ENCODE measurements at regions not wholly inside any gene's neighbourhood (a gene's known extent, or its start where the extent isn't known, plus 50 kb on each side); places are given as distances from the start of the nearest gene placed in this dataset.

DNA sequence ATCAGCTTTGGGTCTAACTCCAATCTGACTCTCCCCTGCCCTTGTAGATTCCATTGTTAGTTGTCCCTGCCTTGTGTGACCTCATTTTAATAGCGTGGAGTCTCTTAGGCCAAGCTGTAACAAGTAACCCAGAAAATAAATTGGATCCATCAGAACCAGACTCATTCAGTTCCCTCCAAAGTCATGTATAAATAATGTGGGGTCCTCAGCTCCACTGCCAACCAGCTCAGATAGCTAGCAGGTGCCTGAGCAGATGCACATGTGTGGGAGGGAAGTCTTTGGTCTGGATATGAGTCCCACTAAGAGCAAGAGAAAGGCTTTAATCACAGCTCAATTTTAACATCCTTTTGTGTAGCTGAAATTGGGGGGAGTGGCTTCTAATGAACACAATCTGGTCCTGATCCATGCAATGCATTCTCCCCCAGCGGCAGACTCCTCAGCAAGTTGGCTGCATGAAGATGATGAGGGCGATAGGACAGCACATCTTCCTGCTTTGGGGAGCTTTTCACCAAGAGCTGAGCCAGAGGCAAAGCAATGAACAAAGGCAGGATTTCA, 151.6 kb downstream of the ABCC12 start:
- no peaks in the 10 kb centered on the region for H3K36me3 ChIP-seq (ENCODE audit: control insufficient read depth, insufficient read depth, low read length)
- in situ Hi-C loops (cut with HindIII; ENCODE audit: low pct_unique_long_range_greater_than_20kb, low sequenced_read_pairs): no loop called here
- H3K4me1 ChIP-seq (ENCODE audit: control insufficient read depth, insufficient read depth, low read length): no peaks in the 10 kb centered on the region
- ChIA-PET CTCF (no interaction called here), POLR2A (no interaction called here)
- H3K4me3 ChIP-seq (ENCODE audit: low read depth in 2 of 2, low read length in 2 of 2): no peak overlapping the region
- intact Hi-C loops (cut with micrococcal nuclease; ENCODE audit: unreplicated experiment): no loop called here
- H3K27ac ChIP-seq (ENCODE audit: low read length): no peak overlapping the region
- no TSS peak for BruUV-seq (replicated peaks)
- no peaks in the 10 kb centered on the region for H3K27me3 ChIP-seq (ENCODE audit: control insufficient read depth, insufficient read depth, low read length)
- H3K9me3 ChIP-seq (ENCODE audit: control insufficient read depth, insufficient read depth, low read depth, low read length): no peaks in the 10 kb centered on the region
- TF ChIP-seq TCF7L2 (IDR thresholded peaks at IDR 0.05; ENCODE audit: low read depth, low read length): no peak
- TF ChIP-seq, protein P1, sequence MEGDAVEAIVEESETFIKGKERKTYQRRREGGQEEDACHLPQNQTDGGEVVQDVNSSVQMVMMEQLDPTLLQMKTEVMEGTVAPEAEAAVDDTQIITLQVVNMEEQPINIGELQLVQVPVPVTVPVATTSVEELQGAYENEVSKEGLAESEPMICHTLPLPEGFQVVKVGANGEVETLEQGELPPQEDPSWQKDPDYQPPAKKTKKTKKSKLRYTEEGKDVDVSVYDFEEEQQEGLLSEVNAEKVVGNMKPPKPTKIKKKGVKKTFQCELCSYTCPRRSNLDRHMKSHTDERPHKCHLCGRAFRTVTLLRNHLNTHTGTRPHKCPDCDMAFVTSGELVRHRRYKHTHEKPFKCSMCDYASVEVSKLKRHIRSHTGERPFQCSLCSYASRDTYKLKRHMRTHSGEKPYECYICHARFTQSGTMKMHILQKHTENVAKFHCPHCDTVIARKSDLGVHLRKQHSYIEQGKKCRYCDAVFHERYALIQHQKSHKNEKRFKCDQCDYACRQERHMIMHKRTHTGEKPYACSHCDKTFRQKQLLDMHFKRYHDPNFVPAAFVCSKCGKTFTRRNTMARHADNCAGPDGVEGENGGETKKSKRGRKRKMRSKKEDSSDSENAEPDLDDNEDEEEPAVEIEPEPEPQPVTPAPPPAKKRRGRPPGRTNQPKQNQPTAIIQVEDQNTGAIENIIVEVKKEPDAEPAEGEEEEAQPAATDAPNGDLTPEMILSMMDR (IDR thresholded peaks at IDR 0.05): no peak
- no peak for TF ChIP-seq POLR2AphosphoS5 (IDR thresholded peaks at IDR 0.05; ENCODE audit: low read depth, low read length)
- no peak for TF ChIP-seq SIN3A (IDR thresholded peaks at IDR 0.05; ENCODE audit: borderline replicate concordance, insufficient read depth, low read depth, low read length)
- DNase-seq (ENCODE audit: low read depth, low spot score) (no peak), ATAC-seq (no peak)

DNA sequence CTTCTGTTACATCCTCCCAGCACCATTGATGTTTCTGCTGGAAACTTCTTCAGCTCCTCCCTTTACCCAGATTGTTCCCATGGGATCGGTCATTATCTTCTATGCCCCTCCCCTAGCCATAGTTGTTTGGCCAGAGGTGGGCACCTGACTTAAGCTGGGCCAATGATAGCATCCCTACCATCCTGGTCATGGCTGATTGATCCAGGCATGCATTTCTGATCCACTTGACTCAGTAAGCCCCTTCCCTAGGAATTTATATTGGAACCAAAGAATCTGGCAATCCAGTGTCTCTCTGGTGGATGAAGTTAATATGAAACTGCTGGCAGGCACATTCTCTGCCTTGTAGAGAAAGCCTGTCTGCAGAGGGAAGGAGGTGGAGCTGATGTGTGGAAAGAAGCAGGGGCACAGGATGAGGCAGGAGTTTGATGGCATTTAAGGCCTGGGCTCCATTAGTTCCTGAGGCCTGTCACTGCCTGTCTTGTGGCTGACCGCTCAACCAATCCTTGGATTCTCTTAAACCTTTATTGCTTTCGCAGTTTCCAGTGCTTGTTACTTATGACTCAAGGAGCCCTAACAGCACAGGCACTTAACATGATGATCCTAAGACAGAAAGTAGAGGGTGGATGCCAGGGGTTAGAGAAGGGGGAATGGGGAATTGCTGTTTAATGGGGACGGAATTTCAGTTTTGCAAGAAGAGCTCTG, 152.4 kb downstream of the ABCC12 start:
- Histone ChIP-seq H3K27me3 (ENCODE audit: control insufficient read depth, insufficient read depth, low read length) (no peaks in the 10 kb centered on the region), H3K36me3 (ENCODE audit: control insufficient read depth, insufficient read depth, low read length) (no peaks in the 10 kb centered on the region), H3K27ac (ENCODE audit: low read length) (no peak overlapping the region), H3K4me3 (ENCODE audit: low read depth in 2 of 2, low read length in 2 of 2) (no peak overlapping the region), H3K9me3 (ENCODE audit: control insufficient read depth, insufficient read depth, low read depth, low read length) (no peaks in the 10 kb centered on the region), H3K4me1 (ENCODE audit: control insufficient read depth, insufficient read depth, low read length) (no peaks in the 10 kb centered on the region)
- intact Hi-C loops (cut with micrococcal nuclease; ENCODE audit: unreplicated experiment) (no loop called here), in situ Hi-C loops (cut with HindIII; ENCODE audit: low pct_unique_long_range_greater_than_20kb, low sequenced_read_pairs) (no loop called here)
- no TSS peak for BruUV-seq (replicated peaks)
- DNase-seq (ENCODE audit: low read depth, low spot score): no peak
- TF ChIP-seq SIN3A (IDR thresholded peaks at IDR 0.05; ENCODE audit: borderline replicate concordance, insufficient read depth, low read depth, low read length): no peak
- ATAC-seq: no peak
- ChIA-PET POLR2A (no interaction called here), CTCF (no interaction called here)

DNA sequence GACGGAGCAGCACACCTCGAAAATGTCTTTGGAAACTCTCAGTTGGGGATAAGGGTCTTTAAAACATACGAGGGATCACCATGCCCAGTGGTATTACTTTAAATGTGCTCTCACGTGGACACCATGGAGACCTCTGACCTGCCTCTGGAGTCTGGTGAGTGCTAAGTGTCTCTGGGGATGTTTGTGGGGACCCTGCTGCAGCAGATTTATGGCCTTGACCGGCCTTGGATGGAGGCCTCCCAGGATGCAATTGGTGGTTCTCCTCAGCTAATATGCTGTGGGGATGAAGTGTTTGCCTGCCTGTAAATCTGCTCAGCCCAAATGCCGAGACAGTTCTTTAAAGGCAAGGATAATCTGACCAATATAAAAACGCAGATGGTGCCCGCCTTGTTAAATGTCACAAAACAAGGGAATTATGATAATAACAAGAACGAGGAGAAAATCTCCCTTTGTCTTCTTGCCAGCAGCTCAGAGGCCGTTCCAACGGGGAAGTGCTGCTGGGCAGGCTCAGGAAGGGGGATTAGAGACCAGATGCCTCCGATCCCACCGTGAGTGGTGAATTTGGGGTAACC, 154.4 kb downstream of the ABCC12 start:
- no peaks in the 10 kb centered on the region for H3K4me1 ChIP-seq (ENCODE audit: control insufficient read depth, insufficient read depth, low read length)

More for the DNA sequence above, 154.4 kb downstream of the ABCC12 start:
- in situ Hi-C loops (cut with HindIII; ENCODE audit: low pct_unique_long_range_greater_than_20kb, low sequenced_read_pairs) (no loop called here), intact Hi-C loops (cut with micrococcal nuclease; ENCODE audit: unreplicated experiment) (no loop called here)
- Histone ChIP-seq H3K27me3 (ENCODE audit: control insufficient read depth, insufficient read depth, low read length) (no peaks in the 10 kb centered on the region), H3K27ac (ENCODE audit: low read length) (no peak overlapping the region), H3K4me3 (ENCODE audit: low read depth in 2 of 2, low read length in 2 of 2) (no peak overlapping the region), H3K36me3 (ENCODE audit: control insufficient read depth, insufficient read depth, low read length) (no peaks in the 10 kb centered on the region; the same call in 1 of the 2 replicates), H3K9me3 (ENCODE audit: control insufficient read depth, insufficient read depth, low read depth, low read length) (no peaks in the 10 kb centered on the region)
- no peak for DNase-seq (ENCODE audit: low read depth, low spot score)
- no peak for ATAC-seq
- TF ChIP-seq, protein P1 (IDR thresholded peaks at IDR 0.05): no peak
- TF ChIP-seq SIN3A (IDR thresholded peaks at IDR 0.05; ENCODE audit: borderline replicate concordance, insufficient read depth, low read depth, low read length) (no peak), TCF7L2 (IDR thresholded peaks at IDR 0.05; ENCODE audit: low read depth, low read length) (no peak), POLR2AphosphoS5 (IDR thresholded peaks at IDR 0.05; ENCODE audit: low read depth, low read length) (no peak), REST (IDR thresholded peaks at IDR 0.05; ENCODE audit: insufficient read depth in 1 of 2, low read depth in 2 of 2, low read length in 1 of 2) (no peak)
- no TSS peak for BruUV-seq (replicated peaks)
- ChIA-PET CTCF (interaction anchor here (0.5 kb wide), 1 partner anchor 168 kb away, joined by 3 read pairs; no protein-coding TSS in a partner anchor), POLR2A (no interaction called here)
